GM20000 (cell line): ENCODE measurements at regions not wholly inside any gene's neighbourhood (a gene's known extent, or its start where the extent isn't known, plus 50 kb on each side); places are given as distances from the start of the nearest gene placed in this dataset.

Experiments used
- DNase-seq: peaks from one replicate; pipeline ENCODE4 v3.0.0; 2012; ENCODE audit warnings: low spot score
- TF ChIP-seq, protein P1 (sequence below): IDR thresholded peaks from 2 replicates; pipeline ENCODE4 v1.5.1; 2012; ENCODE audit warnings: mild to moderate bottlenecking, control low read depth; ENCODE audit errors: extremely low read depth, missing control alignments

DNA sequence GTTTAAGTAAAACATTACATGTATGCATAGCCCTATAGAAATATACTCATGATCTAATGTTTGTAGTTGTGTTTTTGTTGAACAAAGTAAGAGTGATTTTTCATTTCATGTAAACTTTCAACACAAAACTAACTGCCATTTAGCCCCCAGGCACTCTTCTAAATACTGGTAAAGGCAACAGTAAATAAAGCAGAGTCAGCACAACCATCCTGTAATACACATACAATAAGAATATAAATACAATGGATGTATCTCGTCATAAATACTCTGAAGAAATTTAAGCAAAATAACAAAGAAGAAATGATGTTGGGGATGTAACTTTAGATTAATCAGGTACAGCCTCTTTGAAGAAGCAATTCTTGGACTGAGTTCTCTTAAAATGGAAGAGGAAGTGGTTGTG lies 821.2 kb downstream of the ARAP2 start:
- TF ChIP-seq, protein P1, sequence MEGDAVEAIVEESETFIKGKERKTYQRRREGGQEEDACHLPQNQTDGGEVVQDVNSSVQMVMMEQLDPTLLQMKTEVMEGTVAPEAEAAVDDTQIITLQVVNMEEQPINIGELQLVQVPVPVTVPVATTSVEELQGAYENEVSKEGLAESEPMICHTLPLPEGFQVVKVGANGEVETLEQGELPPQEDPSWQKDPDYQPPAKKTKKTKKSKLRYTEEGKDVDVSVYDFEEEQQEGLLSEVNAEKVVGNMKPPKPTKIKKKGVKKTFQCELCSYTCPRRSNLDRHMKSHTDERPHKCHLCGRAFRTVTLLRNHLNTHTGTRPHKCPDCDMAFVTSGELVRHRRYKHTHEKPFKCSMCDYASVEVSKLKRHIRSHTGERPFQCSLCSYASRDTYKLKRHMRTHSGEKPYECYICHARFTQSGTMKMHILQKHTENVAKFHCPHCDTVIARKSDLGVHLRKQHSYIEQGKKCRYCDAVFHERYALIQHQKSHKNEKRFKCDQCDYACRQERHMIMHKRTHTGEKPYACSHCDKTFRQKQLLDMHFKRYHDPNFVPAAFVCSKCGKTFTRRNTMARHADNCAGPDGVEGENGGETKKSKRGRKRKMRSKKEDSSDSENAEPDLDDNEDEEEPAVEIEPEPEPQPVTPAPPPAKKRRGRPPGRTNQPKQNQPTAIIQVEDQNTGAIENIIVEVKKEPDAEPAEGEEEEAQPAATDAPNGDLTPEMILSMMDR, result no peak
- no peak for DNase-seq

DNA sequence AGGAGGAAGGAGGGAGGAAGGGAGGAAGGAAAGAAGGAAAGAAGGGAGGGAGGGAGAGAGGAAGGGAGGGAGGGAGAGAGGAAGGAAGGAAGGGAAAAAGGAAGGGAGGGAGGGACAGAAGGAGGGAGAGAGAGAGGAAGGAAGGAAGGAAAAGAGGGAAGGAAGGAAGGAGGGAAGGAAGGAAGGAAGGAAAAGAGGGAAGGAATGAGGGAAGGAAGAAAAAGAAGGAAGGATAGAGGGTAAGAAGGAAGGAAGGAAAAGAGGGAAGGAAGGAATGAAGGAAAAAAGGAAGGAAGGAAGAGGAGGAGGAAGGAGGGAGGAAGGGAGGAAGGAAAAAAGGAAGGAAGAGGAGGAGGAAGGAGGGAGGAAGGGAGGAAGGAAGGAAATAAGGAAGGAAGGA lies 796.8 kb downstream of the ARAP2 start:
- TF ChIP-seq, protein P1, result no peak

DNA sequence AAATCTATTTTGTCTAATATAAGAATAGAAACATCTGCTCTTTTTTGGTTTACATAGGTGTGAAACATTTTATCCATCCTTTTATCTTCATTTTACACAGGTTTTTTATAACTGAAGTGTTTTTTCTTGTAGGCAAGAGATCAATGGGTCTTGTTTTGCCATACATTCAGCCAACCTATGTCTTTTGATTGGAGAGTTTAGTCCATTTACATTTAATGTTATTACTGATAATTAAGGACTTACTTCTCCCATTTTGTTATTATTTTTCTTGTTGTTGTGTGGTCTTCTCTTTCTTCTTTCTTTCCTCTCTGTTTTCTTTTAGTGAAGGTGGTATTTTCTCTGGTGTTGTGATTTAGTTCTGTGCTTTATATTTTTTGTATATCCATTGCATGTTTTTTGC lies 785.3 kb downstream of the ARAP2 start:
- TF ChIP-seq, protein P1, result no peak
- no peak for DNase-seq

More for the DNA sequence above, 796.8 kb downstream of the ARAP2 start:
- DNase-seq, result no peak

DNA sequence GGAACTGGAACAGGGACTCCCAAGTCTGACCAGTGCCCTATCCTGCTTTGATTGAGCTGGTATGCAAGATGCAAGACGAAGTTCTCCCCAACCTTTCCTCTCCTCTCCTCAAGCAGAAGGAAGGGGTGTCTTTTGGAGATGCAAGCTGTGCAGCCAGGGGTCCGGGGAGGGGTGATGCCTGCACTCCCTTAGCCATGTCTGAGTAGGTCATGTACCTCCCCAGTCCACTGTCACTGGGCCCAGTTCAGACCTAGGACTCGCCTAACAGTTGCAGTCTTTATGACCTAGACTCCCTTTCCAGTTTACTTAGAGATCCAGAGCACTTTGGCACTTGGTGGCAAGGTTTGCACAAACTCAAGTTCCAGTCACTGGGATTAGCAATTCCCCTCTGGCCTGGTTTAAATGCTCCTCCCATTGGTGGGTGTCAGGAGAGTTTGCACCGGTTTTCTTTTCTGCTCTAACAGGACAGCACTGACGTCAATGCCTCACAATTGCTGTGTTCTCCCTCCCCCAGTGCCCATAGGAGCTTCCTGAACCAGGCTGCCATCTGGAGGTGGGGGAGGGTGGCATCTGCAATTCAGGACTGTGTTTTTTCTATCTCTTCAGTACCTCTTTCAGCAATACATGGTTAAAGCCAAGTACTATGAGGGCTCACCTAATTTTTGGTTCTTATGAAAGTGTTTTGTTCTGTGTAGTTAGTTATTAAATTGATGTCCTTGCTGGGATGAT lies 782.2 kb downstream of the ARAP2 start:
- TF ChIP-seq, protein P1, result no peak
- no peak for DNase-seq

DNA sequence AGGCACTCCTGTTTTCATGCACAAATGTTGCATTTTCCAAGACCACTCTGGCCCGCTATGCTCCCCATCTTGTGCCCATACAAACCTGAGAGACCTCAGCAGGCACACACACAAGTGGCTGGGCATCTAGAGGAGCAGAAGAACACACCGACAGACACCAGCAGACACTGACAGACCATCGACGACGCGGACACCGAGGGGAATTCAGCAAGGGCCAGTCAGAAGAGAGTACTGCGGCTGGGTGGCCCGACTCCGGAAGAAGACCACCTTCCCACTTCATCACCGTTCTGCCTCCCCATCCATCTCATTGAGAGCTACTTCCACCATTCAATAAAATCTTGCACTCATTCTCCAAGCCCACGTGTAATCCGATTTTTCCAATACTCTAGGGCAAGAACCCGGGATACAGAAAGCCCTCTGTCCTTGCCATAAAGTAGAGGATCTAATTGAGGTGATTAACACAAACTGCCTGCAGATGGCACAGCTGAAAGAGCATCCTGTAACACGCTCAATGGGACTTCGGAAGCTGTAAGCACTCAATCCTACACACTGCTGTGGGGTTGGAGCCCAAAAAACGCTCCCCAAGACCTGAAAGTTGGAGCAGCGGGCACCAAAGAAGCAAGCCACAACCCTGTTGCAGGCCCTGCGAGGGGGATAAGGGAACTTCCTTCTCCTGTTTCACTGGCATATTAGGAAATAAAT lies 780.9 kb downstream of the ARAP2 start:
- no peak for DNase-seq
- TF ChIP-seq, protein P1, result no peak

DNA sequence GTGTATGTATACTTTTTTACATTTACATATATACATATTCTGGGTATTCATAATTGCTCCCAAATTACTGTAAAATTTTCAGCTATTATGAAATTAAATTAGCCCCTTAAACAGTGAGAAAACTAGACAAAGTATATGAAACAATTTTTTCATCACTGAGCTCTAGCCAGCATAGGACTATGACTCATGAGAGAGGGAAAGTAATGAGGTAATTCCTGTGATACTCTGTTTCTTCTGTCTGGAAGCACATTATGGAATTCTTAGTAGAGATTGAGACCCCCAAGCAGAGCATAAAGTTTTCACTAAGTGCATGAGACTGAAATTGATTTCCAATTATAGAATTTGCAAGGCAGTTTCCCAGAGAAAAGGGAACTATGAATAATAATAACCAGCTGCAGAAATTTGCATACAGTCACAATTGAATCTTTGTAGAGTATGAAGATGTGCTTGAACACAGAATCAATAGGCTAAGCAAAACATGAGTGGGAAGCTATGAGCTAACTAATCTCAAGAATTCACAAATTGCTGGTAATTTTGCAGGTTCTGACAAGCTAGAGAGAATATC lies 779.3 kb downstream of the ARAP2 start:
- DNase-seq, result no peak
- TF ChIP-seq, protein P1, result no peak

DNA sequence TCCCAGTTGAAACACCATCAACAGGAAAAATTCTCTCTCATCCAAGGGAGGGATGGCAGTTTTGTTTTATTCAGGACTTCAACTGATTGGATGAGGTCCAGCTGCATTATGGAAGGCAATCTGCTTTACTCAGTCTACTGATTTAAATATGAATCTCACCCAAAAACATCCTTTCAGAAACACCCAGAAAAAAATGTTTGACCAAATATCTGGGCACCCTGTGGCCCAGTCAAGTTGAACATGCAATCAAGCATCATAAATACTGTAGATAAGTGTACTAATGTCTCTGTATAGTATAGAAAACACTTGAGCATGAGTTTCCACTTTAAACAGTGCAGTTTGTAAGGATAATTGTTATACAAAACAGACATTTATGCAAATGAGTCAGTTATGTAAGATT lies 753.2 kb downstream of the ARAP2 start:
- DNase-seq, result no peak
- TF ChIP-seq, protein P1, result no peak
